ENCODE measurements at regions not wholly inside any gene's neighbourhood (a gene's known extent, or its start where the extent isn't known, plus 50 kb on each side); places are given as distances from the start of the nearest gene placed in this dataset.

GRCh38 chr7:19203686-19204085 is 58.5 kb upstream of the FERD3L start:
- no peak for TF ChIP-seq CTCF (IDR thresholded peaks at IDR 0.05 in 8 of 11, conservative IDR thresholded peaks at IDR 0.05 in 3 of 11)
- no peak for TF ChIP-seq POLR2A (IDR thresholded peaks at IDR 0.05)
